Uterus (tissue), 2 donors: ENCODE measurements at regions not wholly inside any gene's neighbourhood (a gene's known extent, or its start where the extent isn't known, plus 50 kb on each side); places are given as distances from the start of the nearest gene placed in this dataset.

Source experiments
- POLR2A ChIP-seq, 2 donors: fragments of 450-650 bp; IDR thresholded peaks; one replicate each; pipeline ENCODE4 v1.6.1; 2016; ENCODE audit warnings: antibody characterized with exemption in 2 of 2, mild to moderate bottlenecking in 1 of 2, moderate library complexity in 1 of 2
- TF ChIP-seq, protein P1 (sequence below), 4 experiments: fragments of 200-600 bp in 2 of 4; fragments of 450-650 bp in 2 of 4; sonication (generic) in 2 of 4; IDR thresholded peaks; one replicate each; pipeline ENCODE4 v1.5.1; 2016 to 2019; ENCODE audit warnings: antibody characterized with exemption in 4 of 4, mild to moderate bottlenecking in 2 of 4, moderate library complexity in 1 of 4

DNA sequence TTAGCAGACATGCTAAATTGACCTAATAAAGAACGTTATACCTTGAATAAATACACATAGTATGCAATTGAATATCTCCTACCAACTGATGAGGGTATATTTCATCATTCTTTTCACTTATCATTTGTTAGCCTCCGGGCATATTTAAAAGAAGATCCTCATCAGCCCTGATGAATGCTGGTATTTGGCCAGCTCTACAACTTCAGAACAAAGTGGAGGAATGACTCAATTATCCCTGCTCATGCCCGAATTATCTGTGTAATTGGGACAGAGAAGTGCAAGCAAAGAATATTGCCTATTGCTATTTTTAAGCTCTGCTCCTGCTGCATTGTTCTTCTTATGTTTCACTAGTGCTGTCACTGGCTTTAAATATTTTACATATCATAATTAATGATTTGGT, 622.1 kb downstream of the METTL15 start:
- TF ChIP-seq, protein P1, sequence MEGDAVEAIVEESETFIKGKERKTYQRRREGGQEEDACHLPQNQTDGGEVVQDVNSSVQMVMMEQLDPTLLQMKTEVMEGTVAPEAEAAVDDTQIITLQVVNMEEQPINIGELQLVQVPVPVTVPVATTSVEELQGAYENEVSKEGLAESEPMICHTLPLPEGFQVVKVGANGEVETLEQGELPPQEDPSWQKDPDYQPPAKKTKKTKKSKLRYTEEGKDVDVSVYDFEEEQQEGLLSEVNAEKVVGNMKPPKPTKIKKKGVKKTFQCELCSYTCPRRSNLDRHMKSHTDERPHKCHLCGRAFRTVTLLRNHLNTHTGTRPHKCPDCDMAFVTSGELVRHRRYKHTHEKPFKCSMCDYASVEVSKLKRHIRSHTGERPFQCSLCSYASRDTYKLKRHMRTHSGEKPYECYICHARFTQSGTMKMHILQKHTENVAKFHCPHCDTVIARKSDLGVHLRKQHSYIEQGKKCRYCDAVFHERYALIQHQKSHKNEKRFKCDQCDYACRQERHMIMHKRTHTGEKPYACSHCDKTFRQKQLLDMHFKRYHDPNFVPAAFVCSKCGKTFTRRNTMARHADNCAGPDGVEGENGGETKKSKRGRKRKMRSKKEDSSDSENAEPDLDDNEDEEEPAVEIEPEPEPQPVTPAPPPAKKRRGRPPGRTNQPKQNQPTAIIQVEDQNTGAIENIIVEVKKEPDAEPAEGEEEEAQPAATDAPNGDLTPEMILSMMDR (IDR thresholded peaks at IDR 0.05) = no peak
- TF ChIP-seq POLR2A (IDR thresholded peaks at IDR 0.05) = no peak
